ENCODE measurements at regions not wholly inside any gene's neighbourhood (a gene's known extent, or its start where the extent isn't known, plus 50 kb on each side); places are given as distances from the start of the nearest gene placed in this dataset.

DNA sequence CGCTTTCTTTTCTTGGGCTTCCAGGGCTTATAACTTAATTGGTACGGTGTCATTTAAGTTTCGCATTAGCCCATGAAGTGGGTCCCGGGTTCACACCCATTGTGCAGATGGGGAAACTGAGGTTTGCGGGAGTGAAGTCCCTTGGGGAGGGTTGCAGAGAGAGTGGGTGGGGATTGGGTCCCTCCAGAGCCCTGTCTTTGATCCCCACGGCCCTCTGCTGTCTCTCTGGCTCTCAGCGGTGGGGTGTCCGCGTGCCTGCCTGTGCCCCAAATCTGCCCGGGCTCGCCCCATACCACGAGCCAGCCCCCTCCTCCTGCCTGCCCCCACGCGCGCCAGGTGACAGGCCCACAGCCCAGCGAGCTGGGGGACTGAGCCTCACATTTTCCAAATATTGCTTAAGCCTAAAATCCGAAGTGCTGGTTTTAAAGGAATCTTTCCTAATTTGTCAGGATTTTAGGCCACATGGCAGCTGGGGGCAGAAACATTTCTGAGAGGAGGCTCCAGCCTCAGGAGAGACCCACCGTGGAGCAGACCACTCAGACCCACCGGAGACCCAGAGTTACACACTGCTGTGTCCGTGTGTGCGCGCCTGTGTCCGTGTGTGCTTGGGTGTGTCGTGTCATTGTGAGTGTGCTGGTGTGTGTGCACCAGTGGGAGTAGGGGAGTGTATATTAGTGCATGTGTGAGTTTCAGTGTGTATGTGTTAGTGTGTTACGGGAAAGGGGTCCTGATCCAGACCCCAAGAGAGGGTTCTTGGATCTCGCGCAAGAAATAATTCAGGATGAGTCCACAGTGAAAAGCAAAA lies 159.5 kb upstream of the IER5L start:
- TF ChIP-seq, protein P1, sequence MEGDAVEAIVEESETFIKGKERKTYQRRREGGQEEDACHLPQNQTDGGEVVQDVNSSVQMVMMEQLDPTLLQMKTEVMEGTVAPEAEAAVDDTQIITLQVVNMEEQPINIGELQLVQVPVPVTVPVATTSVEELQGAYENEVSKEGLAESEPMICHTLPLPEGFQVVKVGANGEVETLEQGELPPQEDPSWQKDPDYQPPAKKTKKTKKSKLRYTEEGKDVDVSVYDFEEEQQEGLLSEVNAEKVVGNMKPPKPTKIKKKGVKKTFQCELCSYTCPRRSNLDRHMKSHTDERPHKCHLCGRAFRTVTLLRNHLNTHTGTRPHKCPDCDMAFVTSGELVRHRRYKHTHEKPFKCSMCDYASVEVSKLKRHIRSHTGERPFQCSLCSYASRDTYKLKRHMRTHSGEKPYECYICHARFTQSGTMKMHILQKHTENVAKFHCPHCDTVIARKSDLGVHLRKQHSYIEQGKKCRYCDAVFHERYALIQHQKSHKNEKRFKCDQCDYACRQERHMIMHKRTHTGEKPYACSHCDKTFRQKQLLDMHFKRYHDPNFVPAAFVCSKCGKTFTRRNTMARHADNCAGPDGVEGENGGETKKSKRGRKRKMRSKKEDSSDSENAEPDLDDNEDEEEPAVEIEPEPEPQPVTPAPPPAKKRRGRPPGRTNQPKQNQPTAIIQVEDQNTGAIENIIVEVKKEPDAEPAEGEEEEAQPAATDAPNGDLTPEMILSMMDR (IDR thresholded peaks at IDR 0.05): no peak
- no peak for TF ChIP-seq POLR2AphosphoS5 (IDR thresholded peaks at IDR 0.05)
